GM12878 (cell line): ENCODE measurements at regions not wholly inside any gene's neighbourhood (a gene's known extent, or its start where the extent isn't known, plus 50 kb on each side); places are given as distances from the start of the nearest gene placed in this dataset.

ENCODE experiments used
- ATAC-seq: fragments of 200-7000 bp; cut with Tn5 transposase; 3 replicates; pipeline ENCODE4 v1.9.1; 2020; ENCODE audit warnings: mild to moderate bottlenecking, moderate library complexity
- BruUV-seq: library from RNA; stranded (reverse); fragments of 400-500 nt; replicated peaks from 2 replicates; lab custom pipeline; 2021; lab: Mats Ljungman, UMichigan
- CTCF ChIA-PET: fragments of 300-600 bp; sonication (Branson Sonifier 250); formaldehyde crosslinking; extraction: SDS; loops from one replicate; lab custom pipeline; 2021; ENCODE audit warnings: inconsistent platforms; lab: Yijun Ruan, JAX
- POLR2A ChIA-PET: fragments of 350-600 bp; formaldehyde crosslinking; extraction: SDS; loops from one replicate; lab custom pipeline; 2021; ENCODE audit warnings: inconsistent platforms; lab: Charles Lee
- RAD21 ChIA-PET: fragments of 300-600 bp; sonication (Branson Sonifier 250); formaldehyde crosslinking; loops from one replicate; lab custom pipeline; 2023; ENCODE audit warnings: antibody characterized with exemption; ENCODE audit not compliant: unreplicated experiment; lab: Charles Lee
- SMC1A ChIA-PET: fragments of 300-600 bp; sonication (Branson Sonifier 250); formaldehyde crosslinking; loops from one replicate; lab custom pipeline; 2023; ENCODE audit not compliant: unreplicated experiment, uncharacterized antibody; lab: Charles Lee
- DNase-seq: peaks from one replicate; pipeline ENCODE4 v3.0.0-alpha.2; 2011; ENCODE audit warnings: low read depth, low spot score
- FAIRE-seq: peaks from 3 replicates; lab custom pipeline; 2011; peaks lifted over from hg19 to GRCh38; lab: Jason Lieb, UNC
- H2AFZ ChIP-seq: 2 replicates; pipeline ENCODE4 v1.6.0; 2011; ENCODE audit warnings: low read depth, low read length, control low read depth; ENCODE audit not compliant: control insufficient read depth
- H3K27ac ChIP-seq: 2 replicates; pipeline ENCODE4 v1.5.1; 2011; ENCODE audit warnings: control low read depth; ENCODE audit not compliant: control insufficient read depth, insufficient read depth
- H3K27me3 ChIP-seq, 2 experiments: replicated peaks in 1 of 2; 2 replicates each; pipeline versions ENCODE4 v1.6.0 to v1.6.1; 2011; ENCODE audit warnings: low read length in 1 of 2; ENCODE audit not compliant: control insufficient read depth in 2 of 2, insufficient read depth in 2 of 2
- H3K36me3 ChIP-seq, 2 experiments: 2 replicates each; pipeline ENCODE4 v1.5.1; 2011; ENCODE audit warnings: low read length in 1 of 2; ENCODE audit not compliant: control insufficient read depth in 2 of 2, insufficient read depth in 2 of 2
- H3K4me1 ChIP-seq: 2 replicates; pipeline ENCODE4 v1.6.1; 2011; ENCODE audit warnings: mild to moderate bottlenecking, low read length, moderate library complexity, mixed read lengths; ENCODE audit not compliant: control insufficient read depth, insufficient read depth
- H3K4me2 ChIP-seq: 2 replicates; pipeline ENCODE4 v1.6.0; 2011; ENCODE audit warnings: control low read depth; ENCODE audit not compliant: control insufficient read depth, insufficient read depth
- H3K4me3 ChIP-seq: fragments of 200-600 bp; sonication (generic); 2 replicates; pipeline ENCODE4 v1.5.1; 2016
- H3K79me2 ChIP-seq: 2 replicates; pipeline ENCODE4 v1.6.0; 2011; ENCODE audit warnings: low read length; ENCODE audit not compliant: control insufficient read depth, insufficient read depth
- H3K9ac ChIP-seq: 2 replicates; pipeline ENCODE4 v1.8.0; 2011; ENCODE audit warnings: low read length, control low read depth, mixed read lengths; ENCODE audit not compliant: control insufficient read depth, insufficient read depth
- H3K9me3 ChIP-seq: replicated peaks from 3 replicates; pipeline ENCODE4 v1.5.1; 2011; ENCODE audit warnings: mild to moderate bottlenecking, low read length; ENCODE audit not compliant: control insufficient read depth, insufficient read depth
- H4K20me1 ChIP-seq: 2 replicates; pipeline ENCODE4 v1.6.0; 2011; ENCODE audit not compliant: control insufficient read depth, insufficient read depth
- ATF2 ChIP-seq: IDR thresholded peaks from 2 replicates; pipeline ENCODE4 v1.6.1; 2012; ENCODE audit warnings: low read length, inconsistent platforms
- CEBPB ChIP-seq, 2 experiments: fragments of 150-350 bp in 1 of 2; IDR thresholded peaks; 2 replicates each; pipeline ENCODE4 v1.6.1; 2012 to 2014; ENCODE audit warnings: low read depth in 2 of 2, low read length in 2 of 2, borderline replicate concordance in 1 of 2, inconsistent platforms in 1 of 2
- CREB1 ChIP-seq: IDR thresholded peaks from 2 replicates; pipeline ENCODE4 v1.6.1; 2012; ENCODE audit warnings: low read depth, mild to moderate bottlenecking, inconsistent platforms
- NRF1 ChIP-seq: conservative IDR thresholded peaks from 2 replicates; pipeline ENCODE4 v1.6.1; 2011; ENCODE audit warnings: mild to moderate bottlenecking, low read depth, low read length, improper control_type of control experiment
- POLR2A ChIP-seq: IDR thresholded peaks from 2 replicates; pipeline ENCODE4 v1.6.1; 2011; ENCODE audit warnings: low read depth, mild to moderate bottlenecking, low read length
- SRF ChIP-seq, 2 experiments: IDR thresholded peaks; 2 replicates each; pipeline ENCODE4 v1.6.1; 2011; ENCODE audit warnings: low read depth in 2 of 2, low read length in 2 of 2, mild to moderate bottlenecking in 1 of 2, moderate library complexity in 1 of 2
- WGBS: methylation state at CpG from one replicate; pipeline ENCODE4 v1.1.6; 2016; ENCODE audit warnings: low lambda C conversion rate; ENCODE audit not compliant: insufficient replicate concordance, insufficient coverage; ENCODE audit errors: missing lambda C conversion rate; 5-methylcytosine and 5-hydroxymethylcytosine counted together
- in situ Hi-C: fragments of 300-500 bp; cut with MboI; formaldehyde crosslinking; loops from 9 replicates; pipeline ENCODE4 v1.14.3; 2018; ENCODE audit warnings: mixed read lengths
- intact Hi-C: fragments of 100-400 bp; cut with micrococcal nuclease; formaldehyde crosslinking; loops from one replicate; pipeline ENCODE4 v1.14.2; 2022; ENCODE audit not compliant: unreplicated experiment
- TF ChIP-seq, protein P1 (sequence below): fragments of 450-650 bp; IDR thresholded peaks from 2 replicates; pipeline ENCODE4 v1.6.1; 2016; ENCODE audit warnings: mild to moderate bottlenecking

DNA sequence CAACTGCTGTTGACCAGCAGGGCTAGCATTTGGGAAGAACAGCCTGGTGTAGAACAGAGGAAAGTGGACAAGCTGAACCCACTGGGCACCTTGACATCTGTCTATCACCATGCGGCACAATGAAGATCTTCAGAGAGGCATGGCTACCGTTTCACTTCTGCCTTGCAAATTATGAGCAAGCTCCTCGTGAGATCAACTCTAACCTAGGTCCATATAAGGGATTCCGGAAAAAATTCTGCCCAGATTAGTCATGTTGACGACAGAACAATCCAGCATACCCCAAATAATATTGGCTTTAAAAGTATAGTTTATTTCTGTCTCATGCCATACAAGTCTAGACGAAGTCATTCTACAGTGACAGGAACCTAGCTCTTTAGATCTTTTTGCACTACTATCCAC is 91.6 kb upstream of the ATF7IP start:
- Histone ChIP-seq H3K4me1 (peaks cover 9% of the 10 kb centered on the region), H3K36me3 (no peaks in the 10 kb centered on the region), H3K4me3 (no peak overlapping the region), H2AFZ (peak overlapping the region; percentile 67), H4K20me1 (no peaks in the 10 kb centered on the region), H3K9me3 (peaks cover 31% of the 10 kb centered on the region), H3K9ac (no peak overlapping the region), H3K27me3 (no peaks in the 10 kb centered on the region), H3K4me2 (no peak overlapping the region), H3K27ac (peak overlapping the region; percentile 23; the same call in 1 of the 2 replicates), H3K79me2 (no peaks in the 10 kb centered on the region)
- TF ChIP-seq, protein P1, sequence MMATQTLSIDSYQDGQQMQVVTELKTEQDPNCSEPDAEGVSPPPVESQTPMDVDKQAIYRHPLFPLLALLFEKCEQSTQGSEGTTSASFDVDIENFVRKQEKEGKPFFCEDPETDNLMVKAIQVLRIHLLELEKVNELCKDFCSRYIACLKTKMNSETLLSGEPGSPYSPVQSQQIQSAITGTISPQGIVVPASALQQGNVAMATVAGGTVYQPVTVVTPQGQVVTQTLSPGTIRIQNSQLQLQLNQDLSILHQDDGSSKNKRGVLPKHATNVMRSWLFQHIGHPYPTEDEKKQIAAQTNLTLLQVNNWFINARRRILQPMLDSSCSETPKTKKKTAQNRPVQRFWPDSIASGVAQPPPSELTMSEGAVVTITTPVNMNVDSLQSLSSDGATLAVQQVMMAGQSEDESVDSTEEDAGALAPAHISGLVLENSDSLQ = 0 out of 2 replicates have a peak, but pooled peaks have one; percentile 11
- TF ChIP-seq SRF (IDR thresholded peaks at IDR 0.05; ENCODE audit: low read depth in 2 of 2, low read length in 2 of 2) (peak in 1 of 2 experiments; percentile 66; a peak in 1 of 4 replicates), CREB1 (0 out of 2 replicates have a peak, but pooled peaks have one; percentile 10), NRF1 (no peak)
- intact Hi-C loops (no loop called here), in situ Hi-C loops (no loop called here)
- DNase-seq = no peak
- FAIRE-seq = no peak
- peak; percentile 67 for ATAC-seq
- RAD21 ChIA-PET = interaction anchor here (1.0 to 1.7 kb wide), 4 partner anchors 10 to 91 kb away, joined by 3 to 7 read pairs (median 6); partner anchors contain the start of gene ATF7IP
- SMC1A ChIA-PET = interaction anchor here (1.0 to 2.1 kb wide), 7 partner anchors 8 to 143 kb away, joined by 4 to 11 read pairs (median 7); no protein-coding TSS in a partner anchor
- POLR2A ChIA-PET = interaction anchor here (1.3 to 1.6 kb wide), 2 partner anchors 10 to 92 kb away, joined by 4 read pairs; partner anchors contain the start of gene ATF7IP
- CTCF ChIA-PET = interaction anchor here (0.5 to 4.0 kb wide), 7 partner anchors 10 to 74 kb away, joined by 3 to 16 read pairs (median 4); no protein-coding TSS in a partner anchor
- no TSS peak for BruUV-seq
- 11% methylated on average over 6 of the region's 6 CpGs for WGBS

GRCh38 chr12:14275111-14275510 is 90.4 kb upstream of the ATF7IP start:
- no peak for ATAC-seq
- Histone ChIP-seq H4K20me1 (no peaks in the 10 kb centered on the region), H3K4me2 (no peak overlapping the region), H2AFZ (no peak overlapping the region), H3K4me1 (peaks cover 10% of the 10 kb centered on the region), H3K4me3 (no peak overlapping the region), H3K36me3 (no peaks in the 10 kb centered on the region), H3K27ac (no peak overlapping the region), H3K79me2 (no peaks in the 10 kb centered on the region), H3K9me3 (peaks cover 33% of the 10 kb centered on the region), H3K9ac (no peak overlapping the region), H3K27me3 (no peaks in the 10 kb centered on the region)
- DNase-seq = no peak
- BruUV-seq = no TSS peak
- intact Hi-C loops = no loop called here
- no peak for FAIRE-seq
- no peak for TF ChIP-seq ATF2
- no peak for TF ChIP-seq POLR2A
- TF ChIP-seq CEBPB (IDR thresholded peaks at IDR 0.05; ENCODE audit: borderline replicate concordance in 1 of 2, low read depth in 2 of 2, low read length in 2 of 2) = no peak
- CTCF ChIA-PET = interaction anchor here (4.0 kb wide), 1 partner anchor 12 kb away, joined by 16 read pairs; no protein-coding TSS in a partner anchor
- SMC1A ChIA-PET = interaction anchor here (0.8 to 2.1 kb wide), 3 partner anchors 9 to 179 kb away, joined by 3 to 6 read pairs (median 4); partner anchors contain the start of gene ATF7IP
- 100% methylated on average over 1 of the region's 1 CpG for WGBS
- POLR2A ChIA-PET = interaction anchor here (0.7 kb wide), 1 partner anchor 53 kb away, joined by 3 read pairs; no protein-coding TSS in a partner anchor
- RAD21 ChIA-PET = interaction anchor here (0.6 kb wide), 1 partner anchor 198 kb away, joined by 3 read pairs; no protein-coding TSS in a partner anchor
- in situ Hi-C loops = no loop called here
